GM19193 (cell line): ENCODE measurements at regions not wholly inside any gene's neighbourhood (a gene's known extent, or its start where the extent isn't known, plus 50 kb on each side); places are given as distances from the start of the nearest gene placed in this dataset.
A peak's percentile ranks its signal among the peaks of the same experiment; 100 is the strongest.

ENCODE experiments used
- POLR2A ChIP-seq: IDR thresholded peaks from 4 replicates; pipeline ENCODE4 v1.6.1; 2011; ENCODE audit not compliant: insufficient read depth, insufficient read length; ENCODE audit errors: extremely low read depth

GRCh38 chr2:57893347-57893746 lies 153.3 kb upstream of the VRK2 start:
- TF ChIP-seq POLR2A: no peak

DNA sequence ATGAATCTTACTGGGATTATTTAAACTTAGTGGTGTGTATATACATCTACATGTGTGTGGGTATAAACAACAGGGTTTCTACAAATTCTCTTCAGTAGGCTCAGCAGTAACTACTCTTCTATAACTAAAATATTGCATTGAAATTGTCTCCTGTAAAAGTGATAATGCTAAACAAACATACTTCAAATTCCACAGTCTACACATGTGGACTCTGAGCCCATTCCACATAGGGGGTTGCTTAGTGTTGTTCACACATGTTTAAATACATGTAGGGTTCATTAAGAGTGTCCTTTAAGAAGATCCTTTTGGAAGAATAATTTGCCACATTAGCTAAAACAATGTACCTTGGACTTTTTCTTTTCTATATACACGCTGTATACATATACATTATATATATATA lies 152.8 kb upstream of the VRK2 start:
- TF ChIP-seq POLR2A: no peak

DNA sequence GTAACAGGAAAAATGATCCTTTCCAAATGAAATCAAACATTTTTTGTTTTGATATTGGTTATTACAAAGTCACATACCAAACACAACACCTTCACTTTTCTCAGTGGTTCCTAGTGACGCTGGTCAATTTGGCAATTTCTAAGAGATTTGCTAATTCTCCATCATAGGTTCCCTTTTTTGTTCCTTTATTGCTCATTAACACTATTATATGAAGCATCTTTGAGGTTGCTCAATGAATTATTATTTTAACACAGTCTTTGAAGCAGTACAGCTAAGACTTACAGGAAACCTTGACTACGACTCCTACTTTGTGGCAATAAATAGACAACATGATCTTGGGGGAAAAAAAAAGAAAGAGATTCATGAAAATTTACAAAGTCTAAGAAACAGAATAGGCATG lies 152.2 kb upstream of the VRK2 start:
- TF ChIP-seq POLR2A: no peak

DNA sequence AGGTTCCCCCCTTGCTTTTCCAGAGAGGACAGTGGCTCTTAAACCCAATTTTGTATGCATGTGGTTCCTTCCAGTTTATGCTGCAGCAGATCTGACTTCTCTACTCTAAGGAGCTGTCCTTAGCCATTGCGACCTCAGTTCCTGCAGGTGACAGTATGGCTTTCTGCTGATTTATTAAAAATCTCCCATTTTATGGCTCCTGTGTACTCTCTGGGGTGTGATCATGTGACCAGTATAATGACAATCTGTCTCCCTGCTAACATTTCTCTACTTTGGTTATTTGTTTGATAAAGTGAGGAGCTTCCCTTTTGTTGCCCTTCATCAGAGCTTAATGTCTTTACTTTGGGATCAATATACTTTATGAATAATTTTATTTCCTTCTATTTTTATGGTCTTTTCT lies 148.7 kb upstream of the VRK2 start:
- TF ChIP-seq POLR2A: no peak

DNA sequence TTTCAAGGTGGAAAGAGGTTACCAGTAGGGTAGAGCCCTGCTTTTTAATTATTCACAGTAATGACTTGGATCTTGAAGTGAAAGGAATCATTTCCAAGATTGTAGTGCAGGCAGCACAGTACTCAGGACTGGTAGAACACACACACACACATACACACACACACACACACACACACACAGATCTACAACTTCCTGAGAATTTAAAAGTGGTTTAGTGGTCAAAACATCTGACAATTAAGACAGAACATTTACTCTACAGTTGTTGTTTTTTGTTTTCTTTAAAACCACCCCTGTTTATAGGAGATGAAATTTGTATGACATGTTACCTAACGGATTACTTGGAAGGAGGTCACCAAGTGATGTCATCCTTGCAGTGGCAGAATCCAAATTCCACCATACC lies 146.7 kb upstream of the VRK2 start:
- TF ChIP-seq POLR2A: no peak

DNA sequence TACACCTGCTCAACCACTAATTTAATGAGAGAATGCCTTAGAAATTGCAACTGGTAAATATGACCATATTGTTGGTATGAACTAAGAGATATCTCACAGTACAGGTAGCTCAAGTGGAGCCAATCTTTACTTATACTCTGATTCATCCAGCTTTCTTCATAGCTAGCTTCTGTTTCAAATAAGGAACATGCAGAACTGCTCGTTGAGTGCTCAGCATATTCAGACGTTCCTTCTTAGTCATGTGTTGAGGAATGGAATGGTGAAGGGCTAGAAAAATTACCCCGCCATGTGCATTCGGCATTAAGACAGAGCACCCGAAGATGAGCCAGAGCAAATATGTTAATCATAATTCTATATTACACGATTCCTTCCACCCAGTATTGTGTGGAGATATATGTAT lies 144.0 kb upstream of the VRK2 start:
- no peak for TF ChIP-seq POLR2A

DNA sequence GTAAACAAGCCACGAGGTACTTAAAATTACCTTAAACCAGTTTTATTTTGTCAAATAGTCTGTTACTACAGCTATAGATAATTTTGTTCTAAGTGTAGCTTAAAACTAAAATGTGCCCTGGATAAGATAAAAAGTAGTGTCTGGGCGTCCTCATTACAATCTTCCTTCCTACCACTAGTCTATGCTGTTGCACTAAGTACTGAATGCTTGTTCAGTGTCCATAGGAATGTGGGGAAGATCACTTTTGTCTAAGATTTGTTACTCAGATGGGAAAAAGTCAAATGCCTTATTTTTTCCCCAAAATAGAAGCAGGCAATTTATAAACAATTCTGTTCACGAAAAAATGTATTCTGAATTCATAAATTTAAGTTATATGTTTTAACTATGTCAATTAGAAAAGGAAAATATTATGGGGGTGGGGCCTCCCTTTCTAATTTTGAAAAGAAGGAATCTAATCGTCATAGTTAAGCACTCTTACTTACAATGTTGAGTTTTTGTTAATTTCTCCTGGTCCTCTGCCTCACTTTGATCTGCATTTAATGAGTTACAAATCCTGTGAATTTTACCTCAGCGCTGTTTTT lies 140.4 kb upstream of the VRK2 start:
- TF ChIP-seq POLR2A: no peak

- no peak for TF ChIP-seq POLR2A
Observed at GRCh38 chr2:57907411-57907810, 139.2 kb upstream of the VRK2 start.

GRCh38 chr2:57908736-57909161 lies 137.9 kb upstream of the VRK2 start:
- peak; percentile 33 for TF ChIP-seq POLR2A

- no peak for TF ChIP-seq POLR2A
Observed at GRCh38 chr2:57918126-57918525, 128.5 kb upstream of the VRK2 start.

- no peak for TF ChIP-seq POLR2A
Observed at GRCh38 chr2:57920342-57920939, 126.2 kb upstream of the VRK2 start.

DNA sequence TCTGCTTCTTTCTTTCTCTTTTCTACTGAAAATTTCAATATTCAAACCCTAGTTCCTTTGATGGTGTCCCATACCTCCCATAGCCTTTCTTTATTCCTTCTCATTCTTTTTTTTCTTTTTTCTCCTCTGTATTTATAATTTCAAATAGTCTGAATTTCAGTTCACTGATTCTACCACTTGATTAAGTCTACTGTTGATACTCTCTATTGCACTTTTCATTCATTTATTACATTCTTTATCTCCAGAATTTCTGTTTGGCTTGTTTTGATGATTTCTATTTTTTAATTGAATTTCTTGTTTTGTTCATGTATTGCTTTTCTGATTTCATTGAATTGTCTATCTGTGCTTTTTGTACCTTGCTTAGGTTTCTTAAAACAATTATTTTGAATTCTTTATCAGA lies 111.9 kb upstream of the VRK2 start:
- no peak for TF ChIP-seq POLR2A

GRCh38 chr2:57936216-57936615 lies 110.4 kb upstream of the VRK2 start:
- TF ChIP-seq POLR2A: no peak

- TF ChIP-seq POLR2A: no peak
Observed at GRCh38 chr2:57937456-57937855, 109.2 kb upstream of the VRK2 start.

DNA sequence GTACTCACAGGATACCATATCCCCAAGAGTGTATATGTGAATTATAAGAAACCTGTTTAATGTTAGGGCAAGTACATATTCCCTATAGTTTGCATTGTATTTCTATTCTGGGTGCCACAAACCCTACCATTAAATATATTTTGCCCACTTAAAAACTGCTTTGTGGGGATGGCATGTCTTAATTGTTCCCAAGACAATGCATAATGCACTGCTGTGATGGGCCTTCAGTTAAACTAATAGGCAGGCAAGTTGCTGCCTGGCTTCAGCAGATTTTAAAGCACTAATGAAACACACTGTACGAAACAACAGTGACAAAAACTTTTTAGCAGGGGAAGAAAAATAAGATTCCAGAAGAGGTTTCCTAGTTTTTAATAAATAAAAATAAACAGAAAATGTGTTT lies 104.8 kb upstream of the VRK2 start:
- no peak for TF ChIP-seq POLR2A

DNA sequence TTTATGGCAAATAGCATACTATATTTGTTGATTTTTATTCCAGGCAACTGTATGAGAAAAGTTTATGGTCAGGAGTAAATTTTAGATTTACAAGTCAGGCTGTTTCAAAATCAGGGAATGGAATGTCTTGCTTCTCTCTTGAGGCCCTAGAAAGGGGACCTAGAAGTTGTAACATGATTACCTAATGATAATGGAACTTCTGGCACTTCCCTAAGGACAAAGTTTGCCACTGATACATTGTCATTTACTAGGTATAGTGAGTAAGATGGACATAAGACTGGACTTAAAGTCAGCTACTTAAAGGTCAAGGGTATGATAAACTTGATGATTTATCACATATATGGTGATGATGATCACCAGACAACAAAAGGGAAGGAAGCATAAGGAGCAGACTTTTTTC lies 103.3 kb upstream of the VRK2 start:
- TF ChIP-seq POLR2A: no peak

GRCh38 chr2:57947398-57947797 lies 99.2 kb upstream of the VRK2 start:
- TF ChIP-seq POLR2A: no peak
